Astrocyte (in vitro differentiated cells and primary cell): ENCODE measurements at regions not wholly inside any gene's neighbourhood (a gene's known extent, or its start where the extent isn't known, plus 50 kb on each side); places are given as distances from the start of the nearest gene placed in this dataset.

ENCODE experiments used
- EZH2 ChIP-seq: IDR thresholded peaks from 2 replicates; pipeline ENCODE4 v1.6.1; 2012; ENCODE audit warnings: mild to moderate bottlenecking, low read length, inconsistent platforms; ENCODE audit not compliant: insufficient read depth
- TF ChIP-seq, protein P1 (sequence below): IDR thresholded peaks from 2 replicates; pipeline ENCODE4 v1.5.1; 2011; ENCODE audit warnings: low read depth, mild to moderate bottlenecking, inconsistent platforms, low read length, moderate library complexity; ENCODE audit not compliant: insufficient read depth

- TF ChIP-seq, protein P1, sequence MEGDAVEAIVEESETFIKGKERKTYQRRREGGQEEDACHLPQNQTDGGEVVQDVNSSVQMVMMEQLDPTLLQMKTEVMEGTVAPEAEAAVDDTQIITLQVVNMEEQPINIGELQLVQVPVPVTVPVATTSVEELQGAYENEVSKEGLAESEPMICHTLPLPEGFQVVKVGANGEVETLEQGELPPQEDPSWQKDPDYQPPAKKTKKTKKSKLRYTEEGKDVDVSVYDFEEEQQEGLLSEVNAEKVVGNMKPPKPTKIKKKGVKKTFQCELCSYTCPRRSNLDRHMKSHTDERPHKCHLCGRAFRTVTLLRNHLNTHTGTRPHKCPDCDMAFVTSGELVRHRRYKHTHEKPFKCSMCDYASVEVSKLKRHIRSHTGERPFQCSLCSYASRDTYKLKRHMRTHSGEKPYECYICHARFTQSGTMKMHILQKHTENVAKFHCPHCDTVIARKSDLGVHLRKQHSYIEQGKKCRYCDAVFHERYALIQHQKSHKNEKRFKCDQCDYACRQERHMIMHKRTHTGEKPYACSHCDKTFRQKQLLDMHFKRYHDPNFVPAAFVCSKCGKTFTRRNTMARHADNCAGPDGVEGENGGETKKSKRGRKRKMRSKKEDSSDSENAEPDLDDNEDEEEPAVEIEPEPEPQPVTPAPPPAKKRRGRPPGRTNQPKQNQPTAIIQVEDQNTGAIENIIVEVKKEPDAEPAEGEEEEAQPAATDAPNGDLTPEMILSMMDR, result no peak
- no peak for TF ChIP-seq EZH2
Observed at GRCh38 chr21:35199733-35200015, 150.6 kb upstream of the RUNX1 start.
